ENCODE measurements at regions not wholly inside any gene's neighbourhood (a gene's known extent, or its start where the extent isn't known, plus 50 kb on each side); places are given as distances from the start of the nearest gene placed in this dataset.

GRCh38 chr4:179544496-179544895 lies 2102.3 kb upstream of the AGA start:
- Mint-ChIP-seq H3K27me3 (ENCODE audit: unreplicated experiment) (no peaks in the 10 kb centered on the region), H3K36me3 (ENCODE audit: low read depth, unreplicated experiment) (no peaks in the 10 kb centered on the region), H3K4me1 (ENCODE audit: unreplicated experiment) (peaks cover 4% of the 10 kb centered on the region), H3K4me3 (ENCODE audit: unreplicated experiment) (no peak overlapping the region), H3K9me3 (ENCODE audit: unreplicated experiment) (no peaks in the 10 kb centered on the region), H3K27ac (ENCODE audit: unreplicated experiment) (no peak overlapping the region)
- no peak for DNase-seq (ENCODE audit: low spot score)
- TF ChIP-seq CTCF (IDR thresholded peaks at IDR 0.05; ENCODE audit: unreplicated experiment) = no peak

- no peaks in the 10 kb centered on the region for H3K9me3 Mint-ChIP-seq (ENCODE audit: unreplicated experiment)
- H3K4me1 Mint-ChIP-seq (ENCODE audit: unreplicated experiment) = peaks cover 15% of the 10 kb centered on the region
- H3K27me3 Mint-ChIP-seq (ENCODE audit: unreplicated experiment) = no peaks in the 10 kb centered on the region
- no peaks in the 10 kb centered on the region for H3K36me3 Mint-ChIP-seq (ENCODE audit: low read depth, unreplicated experiment)
- H3K27ac Mint-ChIP-seq (ENCODE audit: unreplicated experiment) = no peak overlapping the region
- H3K4me3 Mint-ChIP-seq (ENCODE audit: unreplicated experiment) = no peak overlapping the region
- no peak for TF ChIP-seq CTCF (IDR thresholded peaks at IDR 0.05; ENCODE audit: unreplicated experiment)
- DNase-seq (ENCODE audit: low spot score) = no peak
Observed at GRCh38 chr4:179552131-179552530, 2109.9 kb upstream of the AGA start.

- no peak for TF ChIP-seq CTCF (IDR thresholded peaks at IDR 0.05; ENCODE audit: unreplicated experiment)
- DNase-seq (ENCODE audit: low spot score) = no peak
- peaks cover 3% of the 10 kb centered on the region for H3K4me1 Mint-ChIP-seq (ENCODE audit: unreplicated experiment)
- no peak overlapping the region for H3K4me3 Mint-ChIP-seq (ENCODE audit: unreplicated experiment)
- no peak overlapping the region for H3K27ac Mint-ChIP-seq (ENCODE audit: unreplicated experiment)
- H3K36me3 Mint-ChIP-seq (ENCODE audit: low read depth, unreplicated experiment) = no peaks in the 10 kb centered on the region
- H3K27me3 Mint-ChIP-seq (ENCODE audit: unreplicated experiment) = no peaks in the 10 kb centered on the region
- H3K9me3 Mint-ChIP-seq (ENCODE audit: unreplicated experiment) = no peaks in the 10 kb centered on the region
Observed at GRCh38 chr4:179563741-179564140, 2121.5 kb upstream of the AGA start.

- TF ChIP-seq CTCF (IDR thresholded peaks at IDR 0.05; ENCODE audit: unreplicated experiment) = no peak
- no peaks in the 10 kb centered on the region for H3K36me3 Mint-ChIP-seq (ENCODE audit: low read depth, unreplicated experiment)
- H3K9me3 Mint-ChIP-seq (ENCODE audit: unreplicated experiment) = no peaks in the 10 kb centered on the region
- H3K4me3 Mint-ChIP-seq (ENCODE audit: unreplicated experiment) = no peak overlapping the region
- H3K4me1 Mint-ChIP-seq (ENCODE audit: unreplicated experiment) = no peaks in the 10 kb centered on the region
- H3K27ac Mint-ChIP-seq (ENCODE audit: unreplicated experiment) = no peak overlapping the region
- DNase-seq (ENCODE audit: low spot score) = no peak
- no peaks in the 10 kb centered on the region for H3K27me3 Mint-ChIP-seq (ENCODE audit: unreplicated experiment)
Observed at GRCh38 chr4:179569549-179569948, 2127.3 kb upstream of the AGA start.

GRCh38 chr4:179582164-179582905 lies 2140.1 kb upstream of the AGA start:
- Mint-ChIP-seq H3K4me3 (ENCODE audit: unreplicated experiment) (no peak overlapping the region), H3K9me3 (ENCODE audit: unreplicated experiment) (no peaks in the 10 kb centered on the region), H3K27ac (ENCODE audit: unreplicated experiment) (no peak overlapping the region)

More at GRCh38 chr4:179582164-179582905, 2140.1 kb upstream of the AGA start:
- no peak for DNase-seq (ENCODE audit: low spot score)
- Mint-ChIP-seq H3K36me3 (ENCODE audit: low read depth, unreplicated experiment) (no peaks in the 10 kb centered on the region), H3K27me3 (ENCODE audit: unreplicated experiment) (peaks cover 2% of the 10 kb centered on the region), H3K4me1 (ENCODE audit: unreplicated experiment) (no peaks in the 10 kb centered on the region)
- no peak for TF ChIP-seq CTCF (IDR thresholded peaks at IDR 0.05; ENCODE audit: unreplicated experiment)

All from endothelial cell (in vitro differentiated cells).